A549 (cell line): ENCODE measurements at regions not wholly inside any gene's neighbourhood (a gene's known extent, or its start where the extent isn't known, plus 50 kb on each side); places are given as distances from the start of the nearest gene placed in this dataset.

Experiments
- ATAC-seq, 2 experiments: fragments of 200-7000 bp in 1 of 2; fragments of >200 bp in 1 of 2; cut with Nextera tagmentation in 1 of 2; cut with Tn5 transposase in 1 of 2; 3 replicates each; pipeline versions ENCODE4 v1.8.0 to v1.9.1; 2018 to 2020; ENCODE audit warnings: mild to moderate bottlenecking in 1 of 2, moderate library complexity in 1 of 2
- CTCF ChIA-PET: fragments of 300-600 bp; sonication (Branson Sonifier 250); formaldehyde crosslinking; extraction: SDS; loops from one replicate; lab custom pipeline; 2021; ENCODE audit warnings: antibody characterized with exemption, inconsistent platforms; lab: Yijun Ruan, JAX
- POLR2A ChIA-PET: fragments of 350-600 bp; formaldehyde crosslinking; extraction: SDS; loops from one replicate; lab custom pipeline; 2021; ENCODE audit warnings: antibody characterized with exemption, inconsistent platforms; lab: Yijun Ruan, JAX
- DNase-seq, 2 experiments: peaks; one replicate each; pipeline versions ENCODE4 v3.0.0 to v3.0.0-alpha.2; 2011 to 2016; ENCODE audit warnings: low read depth in 1 of 2, low spot score in 1 of 2
- FAIRE-seq: peaks from 2 replicates; lab custom pipeline; 2011; peaks lifted over from hg19 to GRCh38; lab: Jason Lieb, UNC
- H3K27ac ChIP-seq, 2 experiments: fragments of >200 bp; sonication (Bioruptor Twin); formaldehyde crosslinking; 3 replicates each; pipeline ENCODE4 v1.5.1; 2016 to 2017
- H3K4me1 ChIP-seq: fragments of >200 bp; sonication (Bioruptor Twin); formaldehyde crosslinking; 3 replicates; pipeline ENCODE4 v1.6.1; 2016
- H3K4me2 ChIP-seq: fragments of >200 bp; sonication (Bioruptor Twin); formaldehyde crosslinking; 3 replicates; pipeline ENCODE4 v1.6.1; 2016
- H3K4me3 ChIP-seq: fragments of >200 bp; sonication (Bioruptor Twin); formaldehyde crosslinking; 3 replicates; pipeline ENCODE4 v1.5.1; 2016
- H3K9me3 ChIP-seq: fragments of >200 bp; sonication (Bioruptor Twin); formaldehyde crosslinking; 3 replicates; pipeline ENCODE4 v1.6.1; 2016
- ATOH8 ChIP-seq: fragments of 250-450 bp; sonication (Bioruptor Pico); IDR thresholded peaks from 2 replicates; pipeline ENCODE4 v1.5.0; 2020; ENCODE audit warnings: low read depth, mild to moderate bottlenecking, moderate library complexity
- CBX8 ChIP-seq: fragments of 200-600 bp; sonication (generic); IDR thresholded peaks from 2 replicates; pipeline ENCODE4 v1.6.1; 2016
- CEBPB ChIP-seq, 2 experiments: fragments of >200 bp in 1 of 2; sonication (Bioruptor Twin) in 1 of 2; formaldehyde crosslinking in 1 of 2; IDR thresholded peaks; 2 replicates each; pipeline ENCODE4 v1.6.1; 2012 to 2016
- CHD4 ChIP-seq: fragments of 200-600 bp; sonication (generic); IDR thresholded peaks from 2 replicates; pipeline ENCODE4 v1.6.1; 2016; ENCODE audit warnings: antibody characterized with exemption, mild to moderate bottlenecking, borderline replicate concordance
- EP300 ChIP-seq, 2 experiments: fragments of >200 bp; sonication (Bioruptor Twin); formaldehyde crosslinking; IDR thresholded peaks; 2 replicates in 1 of 2; 3 replicates in 1 of 2; pipeline ENCODE4 v1.6.1; 2016 to 2017
- HDAC2 ChIP-seq: fragments of 200-600 bp; sonication (generic); IDR thresholded peaks from 2 replicates; pipeline ENCODE4 v1.6.1; 2016
- HEYL ChIP-seq: fragments of 250-450 bp; sonication (Bioruptor Pico); IDR thresholded peaks from 2 replicates; pipeline ENCODE4 v1.8.0; 2021; ENCODE audit warnings: mild to moderate bottlenecking, moderate library complexity
- HMGXB4 ChIP-seq: fragments of 250-450 bp; sonication (Bioruptor Pico); IDR thresholded peaks from 2 replicates; pipeline ENCODE4 v1.5.0; 2021; ENCODE audit warnings: mild to moderate bottlenecking, moderate library complexity, borderline replicate concordance
- HOXB5 ChIP-seq: fragments of 250-450 bp; sonication (Bioruptor Pico); IDR thresholded peaks from 2 replicates; pipeline ENCODE4 v1.5.0; 2020; ENCODE audit warnings: mild to moderate bottlenecking, moderate library complexity
- JUNB ChIP-seq: fragments of >200 bp; sonication (Bioruptor Twin); formaldehyde crosslinking; IDR thresholded peaks from 2 replicates; pipeline ENCODE4 v1.6.1; 2016
- KDM1A ChIP-seq: fragments of 200-600 bp; sonication (generic); IDR thresholded peaks from 2 replicates; pipeline ENCODE4 v1.6.1; 2016; ENCODE audit warnings: low read depth, mild to moderate bottlenecking
- KDM5A ChIP-seq: fragments of 200-600 bp; sonication (generic); IDR thresholded peaks from 2 replicates; pipeline ENCODE4 v1.6.1; 2016; ENCODE audit warnings: antibody characterized with exemption, mild to moderate bottlenecking
- MAZ ChIP-seq: fragments of 150-350 bp; IDR thresholded peaks from 2 replicates; pipeline ENCODE4 v1.6.1; 2014; ENCODE audit warnings: antibody characterized with exemption, low read depth, low read length, borderline replicate concordance
- NPAS2 ChIP-seq: fragments of 250-450 bp; sonication (Bioruptor Pico); IDR thresholded peaks from 2 replicates; pipeline ENCODE4 v1.8.0; 2022; ENCODE audit warnings: mild to moderate bottlenecking, moderate library complexity, borderline replicate concordance
- PBX3 ChIP-seq: IDR thresholded peaks from 2 replicates; pipeline ENCODE4 v1.6.1; 2012
- PHF8 ChIP-seq: fragments of 200-600 bp; sonication (generic); IDR thresholded peaks from 2 replicates; pipeline ENCODE4 v1.6.1; 2016; ENCODE audit warnings: low read depth, mild to moderate bottlenecking, antibody characterized with exemption, moderate library complexity, borderline replicate concordance
- SMC3 ChIP-seq: fragments of >200 bp; sonication (Bioruptor Twin); formaldehyde crosslinking; IDR thresholded peaks from 3 replicates; pipeline ENCODE4 v1.6.1; 2018; ENCODE audit warnings: inconsistent platforms
- SREBF2 ChIP-seq: fragments of 450-650 bp; IDR thresholded peaks from 2 replicates; pipeline ENCODE4 v1.6.1; 2014; ENCODE audit warnings: mild to moderate bottlenecking, moderate library complexity
- TFCP2L1 ChIP-seq: fragments of 250-450 bp; sonication (Bioruptor Pico); IDR thresholded peaks from 2 replicates; pipeline ENCODE4 v1.5.0; 2021; ENCODE audit warnings: mild to moderate bottlenecking
- TP53 ChIP-seq: fragments of 250-450 bp; sonication (Bioruptor Pico); IDR thresholded peaks from 2 replicates; pipeline ENCODE4 v1.5.0; 2021; ENCODE audit warnings: mild to moderate bottlenecking, moderate library complexity
- USF2 ChIP-seq: fragments of 450-650 bp; IDR thresholded peaks from 2 replicates; pipeline ENCODE4 v1.6.1; 2014; ENCODE audit warnings: antibody characterized with exemption
- whole genome bisulfite sequencing: methylation state at CpG from one replicate; pipeline ENCODE4 v1.1.6; 2017; ENCODE audit errors: missing lambda C conversion rate; 5-methylcytosine and 5-hydroxymethylcytosine counted together

- Histone ChIP-seq H3K4me3 (no peak overlapping the region), H3K9me3 (no peaks in the 10 kb centered on the region), H3K27ac (no peak overlapping the region), H3K4me1 (no peaks in the 10 kb centered on the region), H3K4me2 (no peak overlapping the region)
- CTCF ChIA-PET: no interaction called here
- TF ChIP-seq CEBPB (IDR thresholded peaks at IDR 0.05): no peak
- no peak for TF ChIP-seq CBX8
- no peak for TF ChIP-seq NPAS2 (CRISPR knock-in tag)
- no peak for TF ChIP-seq ATOH8 (CRISPR knock-in tag)
- TF ChIP-seq KDM5A: no peak
- TF ChIP-seq JUNB: no peak
- no peak for TF ChIP-seq HOXB5 (CRISPR knock-in tag)
- TF ChIP-seq HEYL: no peak
- FAIRE-seq (no peak), ATAC-seq (no peak), DNase-seq (no peak)
- POLR2A ChIA-PET: no interaction called here
Observed at GRCh38 chr10:80968903-80969302, 431.2 kb downstream of the SH2D4B start.

GRCh38 chr10:80971461-80971860, 433.8 kb downstream of the SH2D4B start:
- no peak for ATAC-seq
- Histone ChIP-seq H3K4me3 (no peak overlapping the region), H3K27ac (no peak overlapping the region), H3K4me1 (no peaks in the 10 kb centered on the region), H3K9me3 (no peaks in the 10 kb centered on the region), H3K4me2 (no peak overlapping the region)
- no peak for DNase-seq
- TF ChIP-seq HDAC2 (no peak), PHF8 (no peak), SREBF2 (no peak), TP53 (CRISPR knock-in tag) (no peak), HMGXB4 (CRISPR knock-in tag) (no peak), HOXB5 (CRISPR knock-in tag) (no peak), MAZ (no peak), CBX8 (no peak), EP300 (IDR thresholded peaks at IDR 0.05) (no peak), KDM1A (no peak), PBX3 (no peak), JUNB (no peak), CEBPB (IDR thresholded peaks at IDR 0.05) (no peak)
- ChIA-PET CTCF (no interaction called here), POLR2A (no interaction called here)
- no peak for FAIRE-seq
- WGBS: 5% methylated on average over 1 of the region's 1 CpG

GRCh38 chr10:80976658-80977057, 439.0 kb downstream of the SH2D4B start:
- 19% methylated on average over 5 of the region's 5 CpGs for WGBS
- FAIRE-seq: no peak

More at GRCh38 chr10:80976658-80977057, 439.0 kb downstream of the SH2D4B start:
- CTCF ChIA-PET: no interaction called here
- DNase-seq (no peak), ATAC-seq (no peak)
- Histone ChIP-seq H3K4me1 (no peaks in the 10 kb centered on the region), H3K9me3 (no peaks in the 10 kb centered on the region), H3K4me3 (no peak overlapping the region), H3K27ac (no peak overlapping the region), H3K4me2 (no peak overlapping the region)
- POLR2A ChIA-PET: no interaction called here
- TF ChIP-seq SMC3: no peak
- TF ChIP-seq TP53 (CRISPR knock-in tag): no peak
- no peak for TF ChIP-seq USF2
- no peak for TF ChIP-seq CHD4
- no peak for TF ChIP-seq TFCP2L1 (CRISPR knock-in tag)
